ENCODE measurements at regions not wholly inside any gene's neighbourhood (a gene's known extent, or its start where the extent isn't known, plus 50 kb on each side); places are given as distances from the start of the nearest gene placed in this dataset.

- no peak for TF ChIP-seq CTCF (conservative IDR thresholded peaks at IDR 0.05; ENCODE audit: low read depth, low read length)
- no peak for DNase-seq (ENCODE audit: low read depth)
- no peak overlapping the region for H3K4me3 ChIP-seq (ENCODE audit: low read depth, low read length)
Measured at GRCh38 chr20:56723331-56723730, 94.2 kb downstream of the TFAP2C start.

GRCh38 chr20:56724241-56724757 is 95.2 kb downstream of the TFAP2C start:
- TF ChIP-seq CTCF (conservative IDR thresholded peaks at IDR 0.05; ENCODE audit: low read depth, low read length): no peak
- DNase-seq (ENCODE audit: low read depth): no peak
- no peak overlapping the region for H3K4me3 ChIP-seq (ENCODE audit: low read depth, low read length)

- no peak for DNase-seq (ENCODE audit: low read depth)
- no peak for TF ChIP-seq CTCF (conservative IDR thresholded peaks at IDR 0.05; ENCODE audit: low read depth, low read length)
- H3K4me3 ChIP-seq (ENCODE audit: low read depth, low read length): no peak overlapping the region
Measured at GRCh38 chr20:56730003-56730402, 100.9 kb downstream of the TFAP2C start.

GRCh38 chr20:56730996-56731395 is 101.9 kb downstream of the TFAP2C start:
- no peak for TF ChIP-seq CTCF (conservative IDR thresholded peaks at IDR 0.05; ENCODE audit: low read depth, low read length)
- H3K4me3 ChIP-seq (ENCODE audit: low read depth, low read length): no peak overlapping the region
- peak; percentile 40 for DNase-seq (ENCODE audit: low read depth)

GRCh38 chr20:56731476-56731875 is 102.4 kb downstream of the TFAP2C start:
- H3K4me3 ChIP-seq (ENCODE audit: low read depth, low read length): no peak overlapping the region
- no peak for DNase-seq (ENCODE audit: low read depth)
- TF ChIP-seq CTCF (conservative IDR thresholded peaks at IDR 0.05; ENCODE audit: low read depth, low read length): no peak

- no peak for TF ChIP-seq CTCF (conservative IDR thresholded peaks at IDR 0.05; ENCODE audit: low read depth, low read length)
- no peak overlapping the region for H3K4me3 ChIP-seq (ENCODE audit: low read depth, low read length)
- no peak for DNase-seq (ENCODE audit: low read depth)
Measured at GRCh38 chr20:56733967-56734366, 104.9 kb downstream of the TFAP2C start.

- no peak for DNase-seq (ENCODE audit: low read depth)
Measured at GRCh38 chr20:56735084-56735642, 106.1 kb downstream of the TFAP2C start.

More at GRCh38 chr20:56735084-56735642, 106.1 kb downstream of the TFAP2C start:
- TF ChIP-seq CTCF (conservative IDR thresholded peaks at IDR 0.05; ENCODE audit: low read depth, low read length): no peak
- H3K4me3 ChIP-seq (ENCODE audit: low read depth, low read length): no peak overlapping the region

Data from choroid plexus epithelial cell (primary cell).